ENCODE measurements at regions not wholly inside any gene's neighbourhood (a gene's known extent, or its start where the extent isn't known, plus 50 kb on each side); places are given as distances from the start of the nearest gene placed in this dataset.
A peak's percentile ranks its signal among the peaks of the same experiment; 100 is the strongest.
"Not testable (repeated sequence)": the region's sequence is repeated elsewhere in the genome, so short reads cannot be mapped to it uniquely, and the experiment has no call there.

- no peaks in the 10 kb centered on the region for H3K4me1 ChIP-seq (ENCODE audit: control insufficient read depth in 1 of 2, insufficient read depth in 2 of 2, low read length in 2 of 2)
- no peaks in the 10 kb centered on the region for H3K9me3 ChIP-seq (ENCODE audit: control insufficient read depth, low read length)
- no peaks in the 10 kb centered on the region for H3K36me3 ChIP-seq (ENCODE audit: control insufficient read depth in 1 of 2, insufficient read depth in 2 of 2, low read length in 1 of 2)
- no peak for DNase-seq
- intact Hi-C loops (cut with DNase I), result no loop called here
- ATAC-seq (ENCODE audit: low FRiP score), result no peak
- H3K27ac ChIP-seq (ENCODE audit: low read depth in 1 of 2, low read length in 2 of 2), result no peak overlapping the region
- H3K4me3 ChIP-seq (ENCODE audit: low read length in 2 of 2), result no peak overlapping the region
- 85 to 86% methylated on average over 2 of the region's 2 CpGs for WGBS, 2 donors
- H3K27me3 ChIP-seq (ENCODE audit: control insufficient read depth in 1 of 2, insufficient read depth in 2 of 2, low read length in 1 of 2), result no peaks in the 10 kb centered on the region
Measured at GRCh38 chr3:89533275-89533674, 425.9 kb downstream of the EPHA3 start.

GRCh38 chr3:89554587-89554986, 447.2 kb downstream of the EPHA3 start:
- H3K4me1 ChIP-seq (ENCODE audit: control insufficient read depth in 1 of 2, insufficient read depth in 2 of 2, low read length in 2 of 2); intact Hi-C loops (cut with DNase I); H3K9me3 ChIP-seq (ENCODE audit: control insufficient read depth, low read length); H3K27ac ChIP-seq (ENCODE audit: low read depth in 1 of 2, low read length in 2 of 2); H3K36me3 ChIP-seq (ENCODE audit: control insufficient read depth in 1 of 2, insufficient read depth in 2 of 2, low read length in 1 of 2); H3K4me3 ChIP-seq (ENCODE audit: low read length in 2 of 2); ATAC-seq (ENCODE audit: low FRiP score); H3K27me3 ChIP-seq (ENCODE audit: control insufficient read depth in 1 of 2, insufficient read depth in 2 of 2, low read length in 1 of 2); DNase-seq: not testable (repeated sequence)
- 91 to 95% methylated on average over 6 of the region's 6 CpGs for WGBS, 2 donors

- no peak for DNase-seq
- no peak overlapping the region for H3K27ac ChIP-seq (ENCODE audit: low read depth in 1 of 2, low read length in 2 of 2)
- no peaks in the 10 kb centered on the region for H3K4me1 ChIP-seq (ENCODE audit: control insufficient read depth in 1 of 2, insufficient read depth in 2 of 2, low read length in 2 of 2)
- intact Hi-C loops (cut with DNase I), result no loop called here
- H3K9me3 ChIP-seq (ENCODE audit: control insufficient read depth, low read length), result peaks cover 2% of the 10 kb centered on the region
- ATAC-seq (ENCODE audit: low FRiP score), result no peak
- 82 to 87% methylated on average over 1 of the region's 1 CpG for WGBS, 2 donors
- H3K36me3 ChIP-seq (ENCODE audit: control insufficient read depth in 1 of 2, insufficient read depth in 2 of 2, low read length in 1 of 2), result no peaks in the 10 kb centered on the region
- H3K4me3 ChIP-seq (ENCODE audit: low read length in 2 of 2), result no peak overlapping the region
- no peaks in the 10 kb centered on the region for H3K27me3 ChIP-seq (ENCODE audit: control insufficient read depth in 1 of 2, insufficient read depth in 2 of 2, low read length in 1 of 2)
Measured at GRCh38 chr3:89558711-89559110, 451.3 kb downstream of the EPHA3 start.

- WGBS, 2 donors, result 59 to 63% methylated on average over 1 of the region's 1 CpG
- DNase-seq, result no peak
- no peaks in the 10 kb centered on the region for H3K4me1 ChIP-seq (ENCODE audit: control insufficient read depth in 1 of 2, insufficient read depth in 2 of 2, low read length in 2 of 2)
- H3K4me3 ChIP-seq (ENCODE audit: low read length in 2 of 2), result no peak overlapping the region
- intact Hi-C loops (cut with DNase I), result no loop called here
- H3K27ac ChIP-seq (ENCODE audit: low read depth in 1 of 2, low read length in 2 of 2), result no peak overlapping the region
- peaks cover 3% of the 10 kb centered on the region for H3K9me3 ChIP-seq (ENCODE audit: control insufficient read depth, low read length)
- no peaks in the 10 kb centered on the region for H3K27me3 ChIP-seq (ENCODE audit: control insufficient read depth in 1 of 2, insufficient read depth in 2 of 2, low read length in 1 of 2)
- H3K36me3 ChIP-seq (ENCODE audit: control insufficient read depth in 1 of 2, insufficient read depth in 2 of 2, low read length in 1 of 2), result no peaks in the 10 kb centered on the region
- no peak for ATAC-seq (ENCODE audit: low FRiP score)
Measured at GRCh38 chr3:89560568-89560967, 453.1 kb downstream of the EPHA3 start.

- no peak overlapping the region for H3K27ac ChIP-seq (ENCODE audit: low read depth in 1 of 2, low read length in 2 of 2)
- no peaks in the 10 kb centered on the region for H3K4me1 ChIP-seq (ENCODE audit: control insufficient read depth in 1 of 2, insufficient read depth in 2 of 2, low read length in 2 of 2)
- peaks cover 3% of the 10 kb centered on the region for H3K9me3 ChIP-seq (ENCODE audit: control insufficient read depth, low read length)
- DNase-seq, result no peak
- no peaks in the 10 kb centered on the region for H3K36me3 ChIP-seq (ENCODE audit: control insufficient read depth in 1 of 2, insufficient read depth in 2 of 2, low read length in 1 of 2)
- no peak for ATAC-seq (ENCODE audit: low FRiP score)
- intact Hi-C loops (cut with DNase I), result no loop called here
- 91 to 100% methylated on average over 1 of the region's 1 CpG for WGBS, 2 donors
- no peak overlapping the region for H3K4me3 ChIP-seq (ENCODE audit: low read length in 2 of 2)
- H3K27me3 ChIP-seq (ENCODE audit: control insufficient read depth in 1 of 2, insufficient read depth in 2 of 2, low read length in 1 of 2), result no peaks in the 10 kb centered on the region
Measured at GRCh38 chr3:89562373-89562772, 455.0 kb downstream of the EPHA3 start.

GRCh38 chr3:89565098-89565497, 457.7 kb downstream of the EPHA3 start:
- Histone ChIP-seq H3K9me3 (ENCODE audit: control insufficient read depth, low read length) (peaks cover 3% of the 10 kb centered on the region), H3K36me3 (ENCODE audit: control insufficient read depth in 1 of 2, insufficient read depth in 2 of 2, low read length in 1 of 2) (no peaks in the 10 kb centered on the region), H3K27me3 (ENCODE audit: control insufficient read depth in 1 of 2, insufficient read depth in 2 of 2, low read length in 1 of 2) (no peaks in the 10 kb centered on the region), H3K4me1 (ENCODE audit: control insufficient read depth in 1 of 2, insufficient read depth in 2 of 2, low read length in 2 of 2) (no peaks in the 10 kb centered on the region), H3K27ac (ENCODE audit: low read depth in 1 of 2, low read length in 2 of 2) (no peak overlapping the region), H3K4me3 (ENCODE audit: low read length in 2 of 2) (no peak overlapping the region)
- DNase-seq (no peak), ATAC-seq (ENCODE audit: low FRiP score) (no peak)
- intact Hi-C loops (cut with DNase I), result no loop called here

GRCh38 chr3:89570465-89570864, 463.0 kb downstream of the EPHA3 start:
- no peak for DNase-seq
- Histone ChIP-seq H3K4me1 (ENCODE audit: control insufficient read depth in 1 of 2, insufficient read depth in 2 of 2, low read length in 2 of 2) (no peaks in the 10 kb centered on the region), H3K27ac (ENCODE audit: low read depth in 1 of 2, low read length in 2 of 2) (no peak overlapping the region), H3K36me3 (ENCODE audit: control insufficient read depth in 1 of 2, insufficient read depth in 2 of 2, low read length in 1 of 2) (no peaks in the 10 kb centered on the region), H3K4me3 (ENCODE audit: low read length in 2 of 2) (no peak overlapping the region), H3K9me3 (ENCODE audit: control insufficient read depth, low read length) (no peaks in the 10 kb centered on the region), H3K27me3 (ENCODE audit: control insufficient read depth in 1 of 2, insufficient read depth in 2 of 2, low read length in 1 of 2) (no peaks in the 10 kb centered on the region)
- no peak for ATAC-seq (ENCODE audit: low FRiP score)
- 36 to 43% methylated on average over 5 to 6 of the region's 6 CpGs for WGBS, 2 donors
- intact Hi-C loops (cut with DNase I), result no loop called here

- Histone ChIP-seq H3K4me1 (ENCODE audit: control insufficient read depth in 1 of 2, insufficient read depth in 2 of 2, low read length in 2 of 2) (no peaks in the 10 kb centered on the region), H3K4me3 (ENCODE audit: low read length in 2 of 2) (no peak overlapping the region), H3K9me3 (ENCODE audit: control insufficient read depth, low read length) (no peaks in the 10 kb centered on the region), H3K27ac (ENCODE audit: low read depth in 1 of 2, low read length in 2 of 2) (no peak overlapping the region), H3K27me3 (ENCODE audit: control insufficient read depth in 1 of 2, insufficient read depth in 2 of 2, low read length in 1 of 2) (no peaks in the 10 kb centered on the region), H3K36me3 (ENCODE audit: control insufficient read depth in 1 of 2, insufficient read depth in 2 of 2, low read length in 1 of 2) (no peaks in the 10 kb centered on the region)
- WGBS, 2 donors, result 59 to 64% methylated on average over 10 of the region's 10 CpGs
- DNase-seq (no peak), ATAC-seq (ENCODE audit: low FRiP score) (no peak)
- intact Hi-C loops (cut with DNase I), result no loop called here
Measured at GRCh38 chr3:89571298-89571697, 463.9 kb downstream of the EPHA3 start.

GRCh38 chr3:89571707-89572106, 464.3 kb downstream of the EPHA3 start:
- no peak for ATAC-seq (ENCODE audit: low FRiP score)
- intact Hi-C loops (cut with DNase I), result no loop called here
- WGBS, 2 donors, result 18 to 21% methylated on average over 7 of the region's 7 CpGs
- H3K27ac ChIP-seq (ENCODE audit: low read depth in 1 of 2, low read length in 2 of 2), result no peak overlapping the region
- no peaks in the 10 kb centered on the region for H3K4me1 ChIP-seq (ENCODE audit: control insufficient read depth in 1 of 2, insufficient read depth in 2 of 2, low read length in 2 of 2)
- H3K4me3 ChIP-seq (ENCODE audit: low read length in 2 of 2), result no peak overlapping the region
- no peaks in the 10 kb centered on the region for H3K27me3 ChIP-seq (ENCODE audit: control insufficient read depth in 1 of 2, insufficient read depth in 2 of 2, low read length in 1 of 2)
- no peaks in the 10 kb centered on the region for H3K9me3 ChIP-seq (ENCODE audit: control insufficient read depth, low read length)
- H3K36me3 ChIP-seq (ENCODE audit: control insufficient read depth in 1 of 2, insufficient read depth in 2 of 2, low read length in 1 of 2), result no peaks in the 10 kb centered on the region
- peak in 1 of 2 donors; percentile 49 for DNase-seq

Data from aorta (tissue), 5 donors.